ENCODE measurements at regions not wholly inside any gene's neighbourhood (a gene's known extent, or its start where the extent isn't known, plus 50 kb on each side); places are given as distances from the start of the nearest gene placed in this dataset.

DNA sequence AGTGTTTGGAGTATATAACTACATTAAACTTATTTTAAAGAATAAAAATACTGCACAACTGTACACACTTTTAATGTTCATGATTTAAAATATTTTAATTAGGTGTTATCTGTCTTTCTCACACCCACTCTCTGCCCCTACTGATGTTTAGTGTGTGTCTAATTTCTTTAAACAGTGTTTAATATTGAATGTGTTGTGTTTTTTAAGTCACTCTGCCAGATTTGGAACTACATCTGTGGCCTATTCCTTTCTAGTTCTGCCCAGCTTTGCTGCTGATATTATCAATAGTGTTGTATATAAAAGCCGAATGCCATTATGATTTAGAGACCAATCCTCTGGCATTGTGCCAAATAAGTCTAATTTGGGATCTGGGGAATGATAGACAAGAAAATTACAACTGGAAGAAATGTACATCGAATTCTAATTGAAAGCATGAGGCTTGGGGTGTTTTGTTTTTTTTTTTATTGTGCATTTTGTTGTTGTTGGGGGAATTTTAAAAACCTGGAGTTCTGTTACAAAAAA, 398.0 kb downstream of the CPS1 start:
- ChIA-PET POLR2A (ENCODE audit: low non-redundant PET) (no interaction called here), CTCF (no interaction called here)
- TF ChIP-seq, protein P1, sequence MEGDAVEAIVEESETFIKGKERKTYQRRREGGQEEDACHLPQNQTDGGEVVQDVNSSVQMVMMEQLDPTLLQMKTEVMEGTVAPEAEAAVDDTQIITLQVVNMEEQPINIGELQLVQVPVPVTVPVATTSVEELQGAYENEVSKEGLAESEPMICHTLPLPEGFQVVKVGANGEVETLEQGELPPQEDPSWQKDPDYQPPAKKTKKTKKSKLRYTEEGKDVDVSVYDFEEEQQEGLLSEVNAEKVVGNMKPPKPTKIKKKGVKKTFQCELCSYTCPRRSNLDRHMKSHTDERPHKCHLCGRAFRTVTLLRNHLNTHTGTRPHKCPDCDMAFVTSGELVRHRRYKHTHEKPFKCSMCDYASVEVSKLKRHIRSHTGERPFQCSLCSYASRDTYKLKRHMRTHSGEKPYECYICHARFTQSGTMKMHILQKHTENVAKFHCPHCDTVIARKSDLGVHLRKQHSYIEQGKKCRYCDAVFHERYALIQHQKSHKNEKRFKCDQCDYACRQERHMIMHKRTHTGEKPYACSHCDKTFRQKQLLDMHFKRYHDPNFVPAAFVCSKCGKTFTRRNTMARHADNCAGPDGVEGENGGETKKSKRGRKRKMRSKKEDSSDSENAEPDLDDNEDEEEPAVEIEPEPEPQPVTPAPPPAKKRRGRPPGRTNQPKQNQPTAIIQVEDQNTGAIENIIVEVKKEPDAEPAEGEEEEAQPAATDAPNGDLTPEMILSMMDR (conservative IDR thresholded peaks at IDR 0.05; ENCODE audit: low read depth) = no peak
- no peak for DNase-seq (ENCODE audit: low spot score)
- H3K27ac ChIP-seq = no peak overlapping the region

DNA sequence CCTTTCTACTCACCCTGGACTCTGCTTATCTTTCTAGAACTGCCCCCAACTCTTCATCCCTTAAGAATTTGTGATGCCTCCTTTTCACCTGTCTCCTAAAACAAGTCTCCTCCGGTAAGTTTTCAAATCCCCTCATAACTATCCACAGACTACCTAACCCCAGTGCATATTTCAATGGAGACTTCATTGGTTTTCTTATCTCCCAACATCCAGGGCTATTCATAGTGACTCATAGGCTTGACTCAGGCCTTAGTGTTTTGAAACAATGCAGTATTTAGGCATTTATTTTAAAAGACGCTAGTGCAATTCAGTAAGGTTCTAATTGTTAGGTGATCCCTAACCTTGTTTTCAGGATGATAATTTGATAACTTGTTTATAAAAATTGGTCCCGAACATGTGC, 399.2 kb downstream of the CPS1 start:
- DNase-seq (ENCODE audit: low spot score) = peak; percentile 45
- ChIA-PET POLR2A (ENCODE audit: low non-redundant PET) (no interaction called here), CTCF (no interaction called here)
- TF ChIP-seq, protein P1 (conservative IDR thresholded peaks at IDR 0.05; ENCODE audit: low read depth) = no peak
- H3K27ac ChIP-seq = no peak overlapping the region

DNA sequence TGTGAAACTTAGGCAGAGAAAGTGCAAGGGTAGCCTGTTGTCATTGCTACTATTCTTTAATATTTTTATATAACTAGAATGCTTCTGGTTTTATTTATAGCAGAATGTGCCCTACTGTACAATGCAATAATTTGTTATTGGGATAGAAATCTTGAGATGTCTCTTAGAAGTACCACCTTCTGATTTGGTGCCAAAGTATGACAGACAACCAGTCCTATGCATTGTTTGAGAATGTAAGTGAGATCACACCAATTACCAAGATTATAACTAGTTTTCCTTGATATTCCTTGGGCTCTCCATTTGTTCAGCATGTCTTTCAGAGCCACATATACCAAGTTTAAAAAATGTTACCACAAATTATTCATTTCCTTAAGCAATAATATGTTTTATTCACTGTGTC, 399.7 kb downstream of the CPS1 start:
- TF ChIP-seq, protein P1 (conservative IDR thresholded peaks at IDR 0.05; ENCODE audit: low read depth) = no peak
- ChIA-PET CTCF (no interaction called here), POLR2A (ENCODE audit: low non-redundant PET) (no interaction called here)
- no peak for DNase-seq (ENCODE audit: low spot score)
- H3K27ac ChIP-seq = no peak overlapping the region

GRCh38 chr2:210961249-210961648, 404.9 kb downstream of the CPS1 start:
- CTCF ChIA-PET = no interaction called here
- H3K27ac ChIP-seq = no peak overlapping the region
- TF ChIP-seq, protein P1 (conservative IDR thresholded peaks at IDR 0.05; ENCODE audit: low read depth) = no peak
- no peak for DNase-seq (ENCODE audit: low spot score)
- POLR2A ChIA-PET (ENCODE audit: low non-redundant PET) = no interaction called here

DNA sequence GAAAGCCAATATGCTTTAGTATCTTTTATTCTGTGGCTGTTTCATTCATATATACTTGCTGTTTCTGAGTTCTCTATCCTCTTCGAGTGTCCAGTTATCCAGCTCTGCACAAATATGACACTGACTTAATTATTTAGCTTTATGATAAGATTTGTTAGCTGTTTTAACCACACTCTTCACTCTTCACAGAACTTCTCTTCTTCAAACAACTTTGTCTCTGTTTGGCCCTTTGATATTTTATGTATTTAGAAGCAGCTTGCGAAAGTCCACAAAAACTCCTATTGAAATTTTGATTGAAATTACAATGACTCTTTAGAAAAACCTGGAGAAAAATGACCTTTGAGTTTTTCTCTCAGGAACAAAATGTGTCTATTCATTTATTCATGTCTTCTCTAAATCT, 407.0 kb downstream of the CPS1 start:
- CTCF ChIA-PET = no interaction called here
- TF ChIP-seq, protein P1 (conservative IDR thresholded peaks at IDR 0.05; ENCODE audit: low read depth) = no peak
- DNase-seq (ENCODE audit: low spot score) = no peak
- POLR2A ChIA-PET (ENCODE audit: low non-redundant PET) = no interaction called here
- no peak overlapping the region for H3K27ac ChIP-seq

DNA sequence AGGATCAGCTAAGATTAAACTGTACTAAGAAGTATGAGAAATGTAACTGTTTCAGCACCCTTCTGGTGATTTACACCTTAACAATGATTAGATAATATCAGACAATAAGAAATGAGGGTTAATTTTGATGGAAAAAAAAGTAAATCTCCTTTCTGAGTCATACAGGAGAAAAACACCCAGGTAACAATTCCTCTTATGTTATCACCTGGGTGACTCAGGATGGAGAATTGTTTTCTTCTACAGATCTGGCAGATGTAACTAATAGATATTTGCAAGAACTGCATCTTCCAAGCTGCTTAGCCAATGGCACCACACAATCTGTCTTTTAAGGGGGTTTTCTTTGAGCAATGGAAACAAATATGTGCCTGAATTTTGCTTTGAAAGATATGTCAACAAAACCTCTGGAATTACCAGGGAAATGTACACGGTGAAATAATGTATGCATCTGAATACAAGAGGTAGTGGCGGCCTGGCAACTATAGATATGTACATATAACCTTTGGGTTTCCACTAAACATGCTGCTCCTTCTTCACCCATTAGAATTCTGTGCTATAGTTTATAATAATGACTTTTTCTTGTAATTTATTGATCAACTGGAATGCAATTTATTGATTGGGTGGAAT, 407.9 kb downstream of the CPS1 start:
- CTCF ChIA-PET = no interaction called here
- TF ChIP-seq, protein P1 (conservative IDR thresholded peaks at IDR 0.05; ENCODE audit: low read depth) = no peak
- DNase-seq (ENCODE audit: low spot score) = no peak
- POLR2A ChIA-PET (ENCODE audit: low non-redundant PET) = no interaction called here
- H3K27ac ChIP-seq = no peak overlapping the region

Measured in RWPE1 (cell line).